ENCODE measurements at regions not wholly inside any gene's neighbourhood (a gene's known extent, or its start where the extent isn't known, plus 50 kb on each side); places are given as distances from the start of the nearest gene placed in this dataset.

- TF ChIP-seq CTCF (conservative IDR thresholded peaks at IDR 0.05; ENCODE audit: low read depth in 2 of 2) (no peak), EZH2 (IDR thresholded peaks at IDR 0.05; ENCODE audit: low read depth, unreplicated experiment) (no peak), STAT1 (IDR thresholded peaks at IDR 0.05; ENCODE audit: unreplicated experiment) (no peak), EZH2phosphoT487 (IDR thresholded peaks at IDR 0.05; ENCODE audit: unreplicated experiment) (no peak), CREB1 (CRISPR knock-in tag; IDR thresholded peaks at IDR 0.05; ENCODE audit: low read depth) (no peak), REST (IDR thresholded peaks at IDR 0.05; ENCODE audit: unreplicated experiment) (no peak), POLR2AphosphoS5 (IDR thresholded peaks at IDR 0.05; ENCODE audit: low read depth) (no peak), JUNB (IDR thresholded peaks at IDR 0.05; ENCODE audit: unreplicated experiment) (no peak), ETS1 (IDR thresholded peaks at IDR 0.05) (no peak)
These were observed 757.0 kb upstream of the ADAMTS16 start for GRCh38 chr5:4383102-4383501.

All from GM23338 (cell line).